GM12878 (cell line): ENCODE measurements at regions not wholly inside any gene's neighbourhood (a gene's known extent, or its start where the extent isn't known, plus 50 kb on each side); places are given as distances from the start of the nearest gene placed in this dataset.

Experiments
- ATAC-seq: fragments of 200-7000 bp; cut with Tn5 transposase; 3 replicates; pipeline ENCODE4 v1.9.1; 2020; ENCODE audit warnings: mild to moderate bottlenecking, moderate library complexity
- BruUV-seq: library from RNA; stranded (reverse); fragments of 400-500 nt; replicated peaks from 2 replicates; lab custom pipeline; 2021; lab: Mats Ljungman, UMichigan
- CTCF ChIA-PET: fragments of 300-600 bp; sonication (Branson Sonifier 250); formaldehyde crosslinking; extraction: SDS; loops from one replicate; lab custom pipeline; 2021; ENCODE audit warnings: inconsistent platforms; lab: Yijun Ruan, JAX
- POLR2A ChIA-PET: fragments of 350-600 bp; formaldehyde crosslinking; extraction: SDS; loops from one replicate; lab custom pipeline; 2021; ENCODE audit warnings: inconsistent platforms; lab: Charles Lee
- RAD21 ChIA-PET: fragments of 300-600 bp; sonication (Branson Sonifier 250); formaldehyde crosslinking; loops from one replicate; lab custom pipeline; 2023; ENCODE audit warnings: antibody characterized with exemption; ENCODE audit not compliant: unreplicated experiment; lab: Charles Lee
- SMC1A ChIA-PET: fragments of 300-600 bp; sonication (Branson Sonifier 250); formaldehyde crosslinking; loops from one replicate; lab custom pipeline; 2023; ENCODE audit not compliant: unreplicated experiment, uncharacterized antibody; lab: Charles Lee
- DNase-seq: peaks from one replicate; pipeline ENCODE4 v3.0.0-alpha.2; 2011; ENCODE audit warnings: low read depth, low spot score
- FAIRE-seq: peaks from 3 replicates; lab custom pipeline; 2011; peaks lifted over from hg19 to GRCh38; lab: Jason Lieb, UNC
- H2AFZ ChIP-seq: 2 replicates; pipeline ENCODE4 v1.6.0; 2011; ENCODE audit warnings: low read depth, low read length, control low read depth; ENCODE audit not compliant: control insufficient read depth
- H3K27ac ChIP-seq: 2 replicates; pipeline ENCODE4 v1.5.1; 2011; ENCODE audit warnings: control low read depth; ENCODE audit not compliant: control insufficient read depth, insufficient read depth
- H3K27me3 ChIP-seq, 2 experiments: replicated peaks in 1 of 2; 2 replicates each; pipeline versions ENCODE4 v1.6.0 to v1.6.1; 2011; ENCODE audit warnings: low read length in 1 of 2; ENCODE audit not compliant: control insufficient read depth in 2 of 2, insufficient read depth in 2 of 2
- H3K36me3 ChIP-seq, 2 experiments: 2 replicates each; pipeline ENCODE4 v1.5.1; 2011; ENCODE audit warnings: low read length in 1 of 2; ENCODE audit not compliant: control insufficient read depth in 2 of 2, insufficient read depth in 2 of 2
- H3K4me1 ChIP-seq: 2 replicates; pipeline ENCODE4 v1.6.1; 2011; ENCODE audit warnings: mild to moderate bottlenecking, low read length, moderate library complexity, mixed read lengths; ENCODE audit not compliant: control insufficient read depth, insufficient read depth
- H3K4me2 ChIP-seq: 2 replicates; pipeline ENCODE4 v1.6.0; 2011; ENCODE audit warnings: control low read depth; ENCODE audit not compliant: control insufficient read depth, insufficient read depth
- H3K4me3 ChIP-seq: fragments of 200-600 bp; sonication (generic); 2 replicates; pipeline ENCODE4 v1.5.1; 2016
- H3K79me2 ChIP-seq: 2 replicates; pipeline ENCODE4 v1.6.0; 2011; ENCODE audit warnings: low read length; ENCODE audit not compliant: control insufficient read depth, insufficient read depth
- H3K9ac ChIP-seq: 2 replicates; pipeline ENCODE4 v1.8.0; 2011; ENCODE audit warnings: low read length, control low read depth, mixed read lengths; ENCODE audit not compliant: control insufficient read depth, insufficient read depth
- H3K9me3 ChIP-seq: replicated peaks from 3 replicates; pipeline ENCODE4 v1.5.1; 2011; ENCODE audit warnings: mild to moderate bottlenecking, low read length; ENCODE audit not compliant: control insufficient read depth, insufficient read depth
- H4K20me1 ChIP-seq: 2 replicates; pipeline ENCODE4 v1.6.0; 2011; ENCODE audit not compliant: control insufficient read depth, insufficient read depth
- ATF3 ChIP-seq: IDR thresholded peaks from 2 replicates; pipeline ENCODE4 v1.6.1; 2011; ENCODE audit warnings: low read depth, mild to moderate bottlenecking, low read length, moderate library complexity, borderline replicate concordance; ENCODE audit errors: extremely low read depth
- ATF7 ChIP-seq: fragments of 450-650 bp; IDR thresholded peaks from 2 replicates; pipeline ENCODE4 v1.6.1; 2016; ENCODE audit warnings: low read depth, mild to moderate bottlenecking
- BHLHE40 ChIP-seq, 2 experiments: fragments of 450-650 bp in 1 of 2; IDR thresholded peaks; 2 replicates each; pipeline ENCODE4 v1.6.1; 2011 to 2017; ENCODE audit warnings: low read depth in 2 of 2, borderline replicate concordance in 1 of 2, improper control_type of control experiment in 1 of 2, low read length in 1 of 2, mild to moderate bottlenecking in 1 of 2
- BMI1 ChIP-seq: fragments of 450-650 bp; IDR thresholded peaks from 2 replicates; pipeline ENCODE4 v1.6.1; 2016; ENCODE audit warnings: mild to moderate bottlenecking, moderate library complexity, borderline replicate concordance
- CHD1 ChIP-seq: IDR thresholded peaks from 2 replicates; pipeline ENCODE4 v1.6.1; 2012; ENCODE audit warnings: low read depth, low read length, improper control_type of control experiment
- CREM ChIP-seq: IDR thresholded peaks from 2 replicates; pipeline ENCODE4 v1.6.1; 2014; ENCODE audit warnings: antibody characterized with exemption, low read depth
- DPF2 ChIP-seq: fragments of 450-650 bp; IDR thresholded peaks from 2 replicates; pipeline ENCODE4 v1.6.1; 2017; ENCODE audit warnings: mild to moderate bottlenecking
- IRF3 ChIP-seq: fragments of 450-650 bp; IDR thresholded peaks from 2 replicates; pipeline ENCODE4 v1.6.1; 2014; ENCODE audit warnings: mild to moderate bottlenecking
- MEF2B ChIP-seq: fragments of 450-650 bp; IDR thresholded peaks from 2 replicates; pipeline ENCODE4 v1.6.1; 2018; ENCODE audit warnings: mild to moderate bottlenecking, moderate library complexity; ENCODE audit not compliant: partially characterized antibody, poor library complexity, severe bottlenecking
- NFIC ChIP-seq: IDR thresholded peaks from 2 replicates; pipeline ENCODE4 v1.6.1; 2012; ENCODE audit warnings: low read depth, mild to moderate bottlenecking, inconsistent platforms, low read length, moderate library complexity
- NFXL1 ChIP-seq: fragments of 450-650 bp; IDR thresholded peaks from 2 replicates; pipeline ENCODE4 v1.6.1; 2017; ENCODE audit warnings: antibody characterized with exemption, mild to moderate bottlenecking, borderline replicate concordance
- NR2C1 ChIP-seq: fragments of 450-650 bp; IDR thresholded peaks from 2 replicates; pipeline ENCODE4 v1.6.1; 2017; ENCODE audit warnings: antibody characterized with exemption, mild to moderate bottlenecking, moderate library complexity
- NRF1 ChIP-seq: conservative IDR thresholded peaks from 2 replicates; pipeline ENCODE4 v1.6.1; 2011; ENCODE audit warnings: mild to moderate bottlenecking, low read depth, low read length, improper control_type of control experiment
- PAX5 ChIP-seq: IDR thresholded peaks from 2 replicates; pipeline ENCODE4 v1.6.1; 2011; ENCODE audit warnings: low read depth, low read length, borderline replicate concordance
- SIX5 ChIP-seq: IDR thresholded peaks from 2 replicates; pipeline ENCODE4 v1.6.1; 2011; ENCODE audit warnings: mild to moderate bottlenecking, low read depth, low read length, moderate library complexity; ENCODE audit not compliant: severe bottlenecking
- STAT3 ChIP-seq: IDR thresholded peaks from 2 replicates; pipeline ENCODE4 v1.6.1; 2011; ENCODE audit warnings: low read depth, low read length, improper control_type of control experiment
- TAF1 ChIP-seq: IDR thresholded peaks from 2 replicates; pipeline ENCODE4 v1.6.1; 2011; ENCODE audit warnings: mild to moderate bottlenecking, low read depth, low read length, borderline replicate concordance
- USF1 ChIP-seq: IDR thresholded peaks from 2 replicates; pipeline ENCODE4 v1.6.1; 2011; ENCODE audit warnings: borderline replicate concordance, low read depth, mild to moderate bottlenecking, moderate library complexity, mixed read lengths, low read length; ENCODE audit not compliant: insufficient read depth; ENCODE audit errors: extremely low read length
- ZNF687 ChIP-seq: fragments of 450-650 bp; IDR thresholded peaks from 2 replicates; pipeline ENCODE4 v1.6.1; 2017; ENCODE audit warnings: mild to moderate bottlenecking, moderate library complexity
- WGBS: methylation state at CpG from one replicate; pipeline ENCODE4 v1.1.6; 2016; ENCODE audit warnings: low lambda C conversion rate; ENCODE audit not compliant: insufficient replicate concordance, insufficient coverage; ENCODE audit errors: missing lambda C conversion rate; 5-methylcytosine and 5-hydroxymethylcytosine counted together
- in situ Hi-C: fragments of 300-500 bp; cut with MboI; formaldehyde crosslinking; loops from 9 replicates; pipeline ENCODE4 v1.14.3; 2018; ENCODE audit warnings: mixed read lengths
- intact Hi-C: fragments of 100-400 bp; cut with micrococcal nuclease; formaldehyde crosslinking; loops from one replicate; pipeline ENCODE4 v1.14.2; 2022; ENCODE audit not compliant: unreplicated experiment

GRCh38 chr6:12395898-12396297 is 105.7 kb downstream of the EDN1 start (continued):
- no peak for TF ChIP-seq ZNF687
- no peak for TF ChIP-seq NFIC
- no peak for TF ChIP-seq IRF3
- TF ChIP-seq PAX5: no peak

- 34% methylated on average over 3 of the region's 3 CpGs for WGBS
- intact Hi-C loops: no loop called here
- Histone ChIP-seq H3K36me3 (no peaks in the 10 kb centered on the region), H3K9ac (no peak overlapping the region), H3K4me1 (no peaks in the 10 kb centered on the region), H3K27me3 (no peaks in the 10 kb centered on the region), H3K4me3 (no peak overlapping the region), H4K20me1 (no peaks in the 10 kb centered on the region), H2AFZ (no peak overlapping the region), H3K4me2 (no peak overlapping the region), H3K9me3 (no peaks in the 10 kb centered on the region; the same call in 2 of the 3 replicates), H3K79me2 (no peaks in the 10 kb centered on the region), H3K27ac (no peak overlapping the region)
- DNase-seq (no peak), FAIRE-seq (no peak), ATAC-seq (no peak)
- no TSS peak for BruUV-seq
- ChIA-PET RAD21 (no interaction called here), CTCF (no interaction called here), SMC1A (interaction anchor here (1.1 kb wide), 1 partner anchor 81 kb away, joined by 5 read pairs; no protein-coding TSS in a partner anchor), POLR2A (no interaction called here)
- in situ Hi-C loops: no loop called here
- no peak for TF ChIP-seq NRF1
- no peak for TF ChIP-seq CHD1
- TF ChIP-seq ATF3: no peak
- TF ChIP-seq USF1: no peak
- no peak for TF ChIP-seq BHLHE40 (IDR thresholded peaks at IDR 0.05; ENCODE audit: borderline replicate concordance in 1 of 2, low read depth in 2 of 2, low read length in 1 of 2)
- no peak for TF ChIP-seq BMI1
- no peak for TF ChIP-seq NR2C1
- TF ChIP-seq NFXL1: no peak
- TF ChIP-seq STAT3: no peak
- no peak for TF ChIP-seq MEF2B
- TF ChIP-seq TAF1: no peak
- no peak for TF ChIP-seq SIX5
- TF ChIP-seq CREM: no peak
- no peak for TF ChIP-seq DPF2
- no peak for TF ChIP-seq ATF7
Observed at GRCh38 chr6:12401200-12401599, 111.0 kb downstream of the EDN1 start.
